LoVo (cell line): ENCODE measurements at regions not wholly inside any gene's neighbourhood (a gene's known extent, or its start where the extent isn't known, plus 50 kb on each side); places are given as distances from the start of the nearest gene placed in this dataset.
"Not testable (repeated sequence)": the region's sequence is repeated elsewhere in the genome, so short reads cannot be mapped to it uniquely, and the experiment has no call there.

Experiments used
- DNase-seq: peaks from one replicate; pipeline ENCODE4 v3.0.0-alpha.2; 2016; ENCODE audit warnings: low spot score

DNA sequence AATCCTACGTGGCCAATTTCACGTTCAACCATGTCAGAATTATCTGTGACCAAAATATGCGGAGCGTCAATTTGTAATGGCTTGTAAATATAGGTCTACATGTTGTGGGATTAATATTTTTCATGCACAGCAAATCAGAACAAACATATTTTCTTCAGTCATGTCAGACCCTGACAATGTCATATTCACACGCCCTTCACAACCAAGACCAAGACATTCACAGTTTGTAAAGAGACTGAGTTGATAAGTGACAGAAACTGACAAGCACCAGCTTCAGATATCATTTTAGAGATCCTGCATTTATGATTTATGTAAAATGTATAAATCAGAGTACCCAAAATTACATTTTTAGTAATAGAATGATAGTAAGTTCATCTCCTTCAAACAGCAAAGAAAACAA lies 57.3 kb upstream of the NOVA1 start:
- DNase-seq: no peak

DNA sequence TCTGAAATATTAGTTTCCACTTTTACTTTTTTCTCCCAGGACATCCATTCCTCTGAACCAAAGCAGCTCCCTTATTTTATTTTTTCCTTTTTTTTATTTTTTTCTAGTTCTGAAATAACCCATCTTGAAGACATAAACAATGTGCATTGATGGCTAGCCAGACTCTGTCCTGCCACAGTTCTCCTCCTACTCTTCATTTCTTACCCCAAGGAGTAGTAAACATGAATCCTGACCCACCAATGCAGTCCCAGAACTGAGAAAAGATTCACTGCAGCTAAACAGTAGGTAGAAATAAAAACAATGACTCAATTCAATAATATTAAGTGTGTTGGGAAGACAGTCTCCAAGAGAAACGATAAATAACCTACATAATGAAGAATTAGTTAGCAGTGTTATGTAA lies 65.7 kb upstream of the NOVA1 start:
- DNase-seq: no peak

GRCh38 chr14:26678732-26679420 lies 81.0 kb upstream of the NOVA1 start:
- not testable (repeated sequence) for DNase-seq

GRCh38 chr14:26685401-26685800 lies 87.6 kb upstream of the NOVA1 start:
- no peak for DNase-seq

- DNase-seq: no peak
Measured at GRCh38 chr14:26687301-26687837, 89.5 kb upstream of the NOVA1 start.

- DNase-seq: no peak
Measured at GRCh38 chr14:26694521-26694920, 96.7 kb upstream of the NOVA1 start.

- no peak for DNase-seq
Measured at GRCh38 chr14:26702721-26703230, 104.9 kb upstream of the NOVA1 start.

GRCh38 chr14:26703686-26704366 lies 106.0 kb upstream of the NOVA1 start:
- no peak for DNase-seq

GRCh38 chr14:26707234-26707633 lies 109.4 kb upstream of the NOVA1 start:
- DNase-seq: no peak

DNA sequence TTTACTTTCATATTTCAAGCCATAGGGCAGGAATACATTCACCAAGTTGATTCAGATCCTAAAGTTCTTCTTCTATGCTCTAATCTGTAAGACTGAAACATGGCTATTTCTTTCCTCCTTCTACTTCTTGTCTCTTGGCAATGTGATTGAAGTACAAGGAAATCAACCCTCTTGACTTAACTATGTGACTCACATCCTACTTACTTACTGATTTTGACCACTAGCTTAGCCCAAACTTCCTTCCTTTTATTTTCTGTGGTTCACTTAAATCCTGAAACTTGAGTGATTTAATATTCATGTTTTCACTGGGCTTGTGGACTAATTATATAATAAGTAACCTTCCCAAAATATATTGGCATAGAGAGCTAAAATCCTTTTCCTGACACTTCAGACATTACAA lies 111.2 kb upstream of the NOVA1 start:
- no peak for DNase-seq

GRCh38 chr14:26719514-26719913 lies 121.7 kb upstream of the NOVA1 start:
- no peak for DNase-seq

DNA sequence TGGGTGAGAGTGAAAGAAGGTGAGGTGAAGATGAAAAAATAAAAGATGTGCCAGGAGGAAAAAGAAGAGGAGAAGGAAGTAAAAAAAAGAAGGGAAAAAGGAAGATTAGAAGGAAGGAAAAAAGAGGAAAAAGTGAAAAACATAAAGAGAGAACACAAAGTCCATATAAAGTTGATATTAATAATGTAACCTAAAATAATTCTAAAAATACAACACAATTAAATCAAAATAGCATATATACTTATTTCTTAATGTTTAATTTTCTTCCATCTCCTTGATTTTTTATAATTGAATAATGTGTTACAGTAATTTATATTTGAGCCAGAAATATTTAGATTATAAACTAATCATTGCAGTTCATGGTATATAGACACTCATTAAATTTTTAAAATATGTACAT lies 124.4 kb upstream of the NOVA1 start:
- DNase-seq: no peak

GRCh38 chr14:26729851-26730250 lies 132.0 kb upstream of the NOVA1 start:
- no peak for DNase-seq

GRCh38 chr14:26730929-26731618 lies 133.2 kb upstream of the NOVA1 start:
- DNase-seq: no peak

DNA sequence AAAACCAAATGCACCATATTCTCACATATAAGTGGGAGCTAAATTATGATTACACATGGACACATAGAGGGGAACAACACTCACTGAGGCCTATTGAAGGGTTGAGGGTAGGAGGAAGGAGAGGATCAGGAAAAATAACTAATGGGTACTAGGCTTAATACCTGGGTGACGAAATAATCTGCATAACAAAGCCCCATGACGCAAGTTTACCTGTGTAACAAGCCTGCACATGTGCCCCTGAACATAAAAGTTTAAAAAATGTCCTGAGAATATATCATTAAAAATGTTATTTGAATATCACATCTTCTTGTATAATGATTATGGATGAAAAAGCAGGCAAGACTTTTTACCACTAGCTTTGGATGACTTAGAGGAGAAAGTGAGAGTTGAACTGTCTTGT lies 138.0 kb upstream of the NOVA1 start:
- no peak for DNase-seq

- DNase-seq: no peak
Measured at GRCh38 chr14:26738571-26738970, 140.7 kb upstream of the NOVA1 start.

DNA sequence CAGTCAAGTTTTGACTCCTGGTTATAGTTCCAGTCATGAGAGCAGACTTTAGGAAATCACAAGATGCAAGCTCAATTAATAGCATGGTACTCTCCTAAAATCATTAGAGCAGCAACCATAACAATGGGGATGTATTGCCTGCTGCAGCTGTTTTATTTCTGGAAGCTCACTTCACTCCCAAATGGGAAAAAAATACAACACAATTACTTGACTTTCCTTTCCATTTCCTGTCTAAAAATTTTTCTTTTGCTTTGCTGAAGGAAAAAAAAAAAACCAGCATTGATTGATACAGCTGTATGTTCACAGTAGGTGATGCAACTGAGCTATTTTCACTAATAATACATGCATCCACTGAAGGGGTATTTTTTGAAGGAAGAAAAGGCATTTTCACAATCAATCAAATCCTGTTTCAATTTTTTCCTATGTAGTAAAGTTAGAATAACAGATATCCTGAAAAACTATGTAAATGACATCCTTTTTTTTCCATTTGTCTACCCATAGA lies 143.9 kb upstream of the NOVA1 start:
- no peak for DNase-seq

GRCh38 chr14:26743284-26743683 lies 145.5 kb upstream of the NOVA1 start:
- no peak for DNase-seq

GRCh38 chr14:26744903-26745302 lies 147.1 kb upstream of the NOVA1 start:
- no peak for DNase-seq

DNA sequence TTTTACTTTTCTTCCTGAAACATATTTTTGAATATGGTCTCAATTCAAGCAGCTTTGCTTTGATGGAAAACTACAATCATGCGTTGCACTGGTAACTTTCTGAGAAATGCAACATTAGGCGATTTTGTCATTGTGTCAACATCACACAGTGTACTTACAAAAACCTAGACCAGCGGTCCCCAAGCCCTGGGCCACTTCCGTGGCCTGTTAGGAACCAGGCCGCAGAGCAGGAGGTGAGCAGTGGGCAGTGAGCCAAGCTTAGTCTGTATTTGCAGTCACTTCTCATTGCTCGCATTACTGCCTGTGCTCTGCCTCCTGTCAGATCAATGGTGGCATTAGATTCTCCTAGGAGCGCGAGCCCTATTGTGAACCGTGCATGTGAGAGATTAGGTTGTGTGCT lies 163.7 kb upstream of the NOVA1 start:
- DNase-seq: no peak

DNA sequence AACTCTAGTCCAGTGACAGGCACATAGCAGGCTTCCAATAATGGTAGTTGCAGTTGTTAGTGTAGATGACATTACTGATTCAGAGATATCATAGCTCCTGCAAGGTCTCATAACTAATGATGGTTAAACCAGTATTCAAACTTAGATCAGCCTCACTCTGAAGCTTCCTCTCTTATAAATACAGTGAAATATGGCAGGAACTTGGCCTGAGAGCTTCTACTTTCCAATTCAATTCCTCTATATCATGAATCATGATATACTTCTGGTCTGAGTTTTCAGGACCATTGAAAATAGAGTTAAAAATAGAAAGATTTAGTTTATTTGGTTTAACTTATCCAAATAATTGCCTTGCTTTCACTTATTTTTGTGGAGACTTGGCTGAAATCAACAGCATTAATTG lies 167.5 kb upstream of the NOVA1 start:
- DNase-seq: no peak

DNA sequence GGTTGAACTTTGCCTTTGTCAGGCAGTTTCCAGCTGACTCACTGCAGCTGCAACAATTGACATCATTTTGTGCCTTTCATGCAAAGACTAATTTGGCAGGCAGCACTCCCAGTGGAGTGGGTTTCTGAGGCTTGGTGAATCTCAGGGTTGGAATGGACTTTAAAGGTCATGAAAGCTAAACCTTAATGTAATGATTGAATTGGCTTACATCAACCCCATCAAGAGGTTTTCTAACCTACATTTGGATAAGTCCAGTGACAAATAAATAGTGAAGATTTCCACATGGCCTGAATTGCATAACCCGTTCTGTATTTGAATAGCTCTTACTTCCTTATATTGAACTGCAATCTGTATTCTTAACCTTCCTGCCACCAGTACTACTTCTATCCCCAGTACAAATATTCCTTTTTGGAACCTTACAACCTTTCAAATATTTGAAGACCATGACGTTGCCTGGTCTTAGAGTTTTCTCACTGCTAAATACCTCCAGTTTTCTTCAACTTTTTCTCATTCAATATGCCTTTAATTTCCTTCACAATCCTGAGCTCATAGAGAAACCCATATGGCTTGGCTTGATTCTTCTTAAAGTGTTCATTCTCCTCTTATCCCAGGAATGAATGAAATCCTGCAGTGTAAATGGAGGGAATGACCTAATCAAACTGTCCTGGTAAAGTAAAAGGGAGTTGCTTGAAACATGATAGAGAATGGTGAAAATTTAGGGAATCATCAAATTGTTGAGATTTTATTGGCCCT lies 168.1 kb upstream of the NOVA1 start:
- DNase-seq: no peak
